ENCODE measurements at regions not wholly inside any gene's neighbourhood (a gene's known extent, or its start where the extent isn't known, plus 50 kb on each side); places are given as distances from the start of the nearest gene placed in this dataset.

DNA sequence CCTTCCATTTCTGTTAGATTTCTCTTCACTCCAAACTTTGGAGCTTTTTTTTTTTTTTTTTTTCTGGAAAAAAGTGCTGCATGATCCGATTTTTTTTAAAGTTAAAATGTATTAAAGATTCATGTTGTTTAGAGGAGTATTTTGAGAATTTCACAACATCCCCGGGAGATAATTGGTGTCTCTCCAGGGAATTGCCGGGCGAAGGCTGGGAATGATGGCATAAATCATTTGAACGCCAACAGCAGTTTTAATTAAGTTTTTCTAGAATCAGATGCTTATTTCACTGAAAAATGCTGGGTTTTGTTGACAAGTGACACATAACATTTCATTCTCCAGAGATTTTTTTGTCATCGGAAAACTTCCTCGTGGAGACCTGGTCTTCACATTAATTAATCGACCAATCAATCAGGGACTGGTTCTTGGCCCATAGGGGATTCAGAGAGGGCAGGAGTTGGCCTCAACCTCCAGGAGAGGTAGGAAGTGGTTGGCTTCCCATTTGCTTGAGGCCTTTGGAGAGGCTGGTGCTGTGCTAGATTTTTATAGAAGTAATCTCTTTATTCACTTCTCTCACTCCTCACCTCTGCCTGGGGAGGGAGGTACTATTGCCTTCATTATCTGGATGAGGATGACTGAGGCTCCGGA lies 439.4 kb downstream of the TYW1 start:
- no peak for TF ChIP-seq POLR2A (IDR thresholded peaks at IDR 0.05)
- TF ChIP-seq, protein P1, sequence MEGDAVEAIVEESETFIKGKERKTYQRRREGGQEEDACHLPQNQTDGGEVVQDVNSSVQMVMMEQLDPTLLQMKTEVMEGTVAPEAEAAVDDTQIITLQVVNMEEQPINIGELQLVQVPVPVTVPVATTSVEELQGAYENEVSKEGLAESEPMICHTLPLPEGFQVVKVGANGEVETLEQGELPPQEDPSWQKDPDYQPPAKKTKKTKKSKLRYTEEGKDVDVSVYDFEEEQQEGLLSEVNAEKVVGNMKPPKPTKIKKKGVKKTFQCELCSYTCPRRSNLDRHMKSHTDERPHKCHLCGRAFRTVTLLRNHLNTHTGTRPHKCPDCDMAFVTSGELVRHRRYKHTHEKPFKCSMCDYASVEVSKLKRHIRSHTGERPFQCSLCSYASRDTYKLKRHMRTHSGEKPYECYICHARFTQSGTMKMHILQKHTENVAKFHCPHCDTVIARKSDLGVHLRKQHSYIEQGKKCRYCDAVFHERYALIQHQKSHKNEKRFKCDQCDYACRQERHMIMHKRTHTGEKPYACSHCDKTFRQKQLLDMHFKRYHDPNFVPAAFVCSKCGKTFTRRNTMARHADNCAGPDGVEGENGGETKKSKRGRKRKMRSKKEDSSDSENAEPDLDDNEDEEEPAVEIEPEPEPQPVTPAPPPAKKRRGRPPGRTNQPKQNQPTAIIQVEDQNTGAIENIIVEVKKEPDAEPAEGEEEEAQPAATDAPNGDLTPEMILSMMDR (IDR thresholded peaks at IDR 0.05): no peak
